ENCODE measurements at regions not wholly inside any gene's neighbourhood (a gene's known extent, or its start where the extent isn't known, plus 50 kb on each side); places are given as distances from the start of the nearest gene placed in this dataset.

GRCh38 chr14:99039331-99040041, 232.5 kb downstream of the BCL11B start:
- DNase-seq, result no peak

GRCh38 chr14:99040052-99040451, 231.9 kb downstream of the BCL11B start:
- no peak for DNase-seq

GRCh38 chr14:99040711-99041110, 231.3 kb downstream of the BCL11B start:
- no peak for DNase-seq

GRCh38 chr14:99041141-99041819, 230.7 kb downstream of the BCL11B start:
- DNase-seq, result no peak

GRCh38 chr14:99041820-99042174, 230.2 kb downstream of the BCL11B start:
- DNase-seq, result no peak

GRCh38 chr14:99042381-99043266, 229.4 kb downstream of the BCL11B start:
- DNase-seq, result no peak

- DNase-seq, result no peak
Observed at GRCh38 chr14:99043267-99043615, 228.8 kb downstream of the BCL11B start.

GRCh38 chr14:99043756-99044155, 228.2 kb downstream of the BCL11B start:
- DNase-seq, result no peak

- no peak for DNase-seq
Observed at GRCh38 chr14:99047441-99048031, 224.5 kb downstream of the BCL11B start.

- no peak for DNase-seq
Observed at GRCh38 chr14:99050309-99050708, 221.7 kb downstream of the BCL11B start.

- no peak for DNase-seq
Observed at GRCh38 chr14:99052467-99052866, 219.5 kb downstream of the BCL11B start.

- DNase-seq, result no peak
Observed at GRCh38 chr14:99055019-99055418, 217.0 kb downstream of the BCL11B start.

- DNase-seq, result no peak
Observed at GRCh38 chr14:99055816-99056215, 216.2 kb downstream of the BCL11B start.

GRCh38 chr14:99057576-99058083, 214.4 kb downstream of the BCL11B start:
- DNase-seq, result no peak

- DNase-seq, result no peak
Observed at GRCh38 chr14:99058542-99058941, 213.5 kb downstream of the BCL11B start.

GRCh38 chr14:99062216-99062615, 209.8 kb downstream of the BCL11B start:
- DNase-seq, result no peak

- no peak for DNase-seq
Observed at GRCh38 chr14:99062772-99063418, 209.1 kb downstream of the BCL11B start.

- DNase-seq, result no peak
Observed at GRCh38 chr14:99063620-99064225, 208.3 kb downstream of the BCL11B start.

- DNase-seq, result no peak
Observed at GRCh38 chr14:99064262-99064954, 207.6 kb downstream of the BCL11B start.

- no peak for DNase-seq
Observed at GRCh38 chr14:99065551-99065950, 206.4 kb downstream of the BCL11B start.

- no peak for DNase-seq
Observed at GRCh38 chr14:99066378-99066777, 205.6 kb downstream of the BCL11B start.

Measured in NCI-H1105 treated with DMSO at 0.1 percent for 48 hours (cell line).